H1 (cell line): ENCODE measurements at regions not wholly inside any gene's neighbourhood (a gene's known extent, or its start where the extent isn't known, plus 50 kb on each side); places are given as distances from the start of the nearest gene placed in this dataset.

ENCODE experiments used
- CTCF ChIA-PET: fragments of 300-600 bp; sonication (Branson Sonifier 250); formaldehyde crosslinking; loops from one replicate; lab custom pipeline; 2021; ENCODE audit not compliant: partially characterized antibody; lab: Charles Lee
- POLR2A ChIA-PET: fragments of 300-600 bp; sonication (Branson Sonifier 250); formaldehyde crosslinking; loops from one replicate; lab custom pipeline; 2021; ENCODE audit warnings: inconsistent platforms; ENCODE audit not compliant: partially characterized antibody; lab: Charles Lee
- DNase-seq, 2 experiments: peaks; one replicate each; pipeline versions ENCODE4 v3.0.0 to v3.0.0-alpha.2; 2010 to 2022; ENCODE audit warnings: low spot score in 2 of 2, low read depth in 1 of 2, mixed read lengths in 1 of 2
- FAIRE-seq: peaks from 2 replicates; lab custom pipeline; 2011; peaks lifted over from hg19 to GRCh38; lab: Jason Lieb, UNC
- H2AFZ ChIP-seq: 2 replicates; pipeline ENCODE4 v1.8.1; 2012; ENCODE audit warnings: low read length, inconsistent platforms
- H2AK5ac ChIP-seq: 2 replicates; pipeline ENCODE4 v1.6.1; 2013; ENCODE audit warnings: low read depth, low read length
- H2BK120ac ChIP-seq: replicated peaks from 2 replicates; pipeline ENCODE3; 2013; ENCODE audit warnings: low read depth, low read length, inconsistent platforms
- H2BK12ac ChIP-seq: 2 replicates; pipeline ENCODE4 v1.6.1; 2013; ENCODE audit warnings: low read depth, low read length
- H2BK15ac ChIP-seq: 2 replicates; pipeline ENCODE4 v1.6.1; 2013; ENCODE audit warnings: low read length
- H2BK20ac ChIP-seq: 2 replicates; pipeline ENCODE4 v1.6.1; 2013; ENCODE audit warnings: low read length
- H2BK5ac ChIP-seq: 2 replicates; pipeline ENCODE4 v1.6.1; 2013; ENCODE audit warnings: low read depth, low read length
- H3K14ac ChIP-seq: 2 replicates; pipeline ENCODE4 v1.6.1; 2013; ENCODE audit warnings: inconsistent platforms; ENCODE audit not compliant: insufficient read length
- H3K18ac ChIP-seq: 2 replicates; pipeline ENCODE4 v1.6.1; 2013; ENCODE audit warnings: low read length; ENCODE audit errors: extremely low read depth
- H3K23ac ChIP-seq: 2 replicates; pipeline ENCODE4 v1.6.1; 2013; ENCODE audit warnings: inconsistent platforms; ENCODE audit not compliant: insufficient read length
- H3K23me2 ChIP-seq: 2 replicates; pipeline ENCODE4 v1.6.1; 2013; ENCODE audit warnings: low read depth, low read length
- H3K27ac ChIP-seq: 2 replicates; pipeline ENCODE4 v1.6.1; 2011; ENCODE audit warnings: low read depth, low read length, inconsistent platforms
- H3K27me3 ChIP-seq, 4 experiments: replicated peaks in 1 of 4; 1 replicate in 1 of 4; 2 replicates in 3 of 4; pipeline versions ENCODE4 v1.6.1 to v1.8.1; 2011 to 2013; ENCODE audit warnings: low read length in 3 of 4, mild to moderate bottlenecking in 3 of 4, inconsistent platforms in 2 of 4, mixed read lengths in 2 of 4, moderate library complexity in 1 of 4; ENCODE audit not compliant: control insufficient read depth in 3 of 4, insufficient read depth in 3 of 4; ENCODE audit errors: extremely low read depth in 1 of 4
- H3K36me3 ChIP-seq, 4 experiments: 2 replicates each; pipeline versions ENCODE4 v1.6.1 to v1.8.1; 2011 to 2013; ENCODE audit warnings: mild to moderate bottlenecking in 4 of 4, low read length in 3 of 4, moderate library complexity in 2 of 4, control low read depth in 1 of 4, inconsistent platforms in 1 of 4; ENCODE audit not compliant: insufficient read depth in 4 of 4, control insufficient read depth in 2 of 4
- H3K4ac ChIP-seq: replicated peaks from 2 replicates; pipeline ENCODE3; 2013; ENCODE audit warnings: low read length, low read depth, mixed read lengths, inconsistent platforms; ENCODE audit not compliant: insufficient read length
- H3K4me1 ChIP-seq, 4 experiments: replicated peaks in 1 of 4; 1 replicate in 1 of 4; 2 replicates in 3 of 4; pipeline versions ENCODE4 v1.6.1 to v1.8.1; 2011 to 2013; ENCODE audit warnings: low read length in 3 of 4, inconsistent platforms in 2 of 4, mixed read lengths in 1 of 4; ENCODE audit not compliant: insufficient read depth in 4 of 4, control insufficient read depth in 3 of 4
- H3K4me2 ChIP-seq, 2 experiments: 2 replicates each; pipeline versions ENCODE4 v1.6.1 to v1.8.1; 2011 to 2013; ENCODE audit warnings: low read depth in 2 of 2, low read length in 2 of 2, control low read depth in 1 of 2, inconsistent platforms in 1 of 2, mild to moderate bottlenecking in 1 of 2; ENCODE audit not compliant: insufficient read depth in 1 of 2
- H3K4me3 ChIP-seq, 4 experiments: fragments of 200-600, 300-600 bp in 1 of 4; sonication (generic), shearing (Covaris generic), sonication (Bioruptor Twin) in 1 of 4; 2 replicates each; pipeline versions ENCODE4 v1.5.1 to v1.8.1; 2011 to 2016; ENCODE audit warnings: low read length in 4 of 4, low read depth in 3 of 4, control low read depth in 2 of 4, inconsistent platforms in 2 of 4, mild to moderate bottlenecking in 2 of 4, mixed read lengths in 1 of 4, moderate library complexity in 1 of 4; ENCODE audit not compliant: insufficient read depth in 2 of 4; ENCODE audit errors: extremely low read depth in 1 of 4
- H3K56ac ChIP-seq: replicated peaks from 2 replicates; pipeline ENCODE3; 2013; ENCODE audit warnings: low read depth, mild to moderate bottlenecking, mixed read lengths, low read length, inconsistent platforms; ENCODE audit not compliant: insufficient read length
- H3K79me1 ChIP-seq: 2 replicates; pipeline ENCODE4 v1.6.1; 2013; ENCODE audit warnings: low read depth, low read length, control low read depth
- H3K79me2 ChIP-seq, 2 experiments: 2 replicates each; pipeline versions ENCODE4 v1.6.1 to v1.8.1; 2012 to 2013; ENCODE audit warnings: low read length in 2 of 2, mild to moderate bottlenecking in 2 of 2, inconsistent platforms in 1 of 2; ENCODE audit not compliant: insufficient read depth in 2 of 2, control insufficient read depth in 1 of 2
- H3K9ac ChIP-seq, 4 experiments: replicated peaks in 1 of 4; 1 replicate in 1 of 4; 2 replicates in 3 of 4; pipeline versions ENCODE4 v1.6.1 to v1.8.1; 2011 to 2013; ENCODE audit warnings: low read depth in 3 of 4, low read length in 3 of 4, control low read depth in 2 of 4, mild to moderate bottlenecking in 2 of 4, moderate library complexity in 2 of 4, inconsistent platforms in 1 of 4; ENCODE audit errors: extremely low read depth in 1 of 4
- H3K9me3 ChIP-seq, 2 experiments: 2 replicates each; pipeline versions ENCODE4 v1.6.1 to v1.8.1; 2012 to 2013; ENCODE audit warnings: mild to moderate bottlenecking in 2 of 2, moderate library complexity in 2 of 2, control low read depth in 1 of 2, inconsistent platforms in 1 of 2, low read depth in 1 of 2, low read length in 1 of 2, mixed read lengths in 1 of 2; ENCODE audit not compliant: insufficient read depth in 2 of 2
- H4K20me1 ChIP-seq, 2 experiments: replicated peaks in 1 of 2; 2 replicates each; pipeline versions ENCODE3 to v1.8.1; 2011 to 2013; ENCODE audit warnings: inconsistent platforms in 2 of 2, low read length in 2 of 2, mild to moderate bottlenecking in 1 of 2; ENCODE audit not compliant: insufficient read depth in 2 of 2, control insufficient read depth in 1 of 2
- H4K5ac ChIP-seq: 2 replicates; pipeline ENCODE4 v1.6.1; 2013; ENCODE audit warnings: low read length, low read depth, mixed read lengths, inconsistent platforms; ENCODE audit not compliant: insufficient read length
- H4K8ac ChIP-seq: 2 replicates; pipeline ENCODE4 v1.8.0; 2013; ENCODE audit warnings: mild to moderate bottlenecking, moderate library complexity, low read length, inconsistent platforms; ENCODE audit not compliant: insufficient read depth; ENCODE audit errors: extremely low read depth
- H4K91ac ChIP-seq: replicated peaks from 2 replicates; pipeline ENCODE3; 2013; ENCODE audit warnings: low read length, mixed read lengths, inconsistent platforms; ENCODE audit not compliant: insufficient read length
- CHD1 ChIP-seq: IDR thresholded peaks from 2 replicates; pipeline ENCODE4 v1.6.1; 2012; ENCODE audit warnings: low read depth, low read length, improper control_type of control experiment
- CREB1 ChIP-seq: IDR thresholded peaks from 2 replicates; pipeline ENCODE4 v1.6.1; 2012; ENCODE audit warnings: inconsistent platforms
- KDM1A ChIP-seq: fragments of 200-600, 300-600 bp; sonication (generic); IDR thresholded peaks from 2 replicates; pipeline ENCODE4 v1.7.1; 2016; ENCODE audit warnings: mild to moderate bottlenecking, low read length, borderline replicate concordance
- KDM4A ChIP-seq: IDR thresholded peaks from one replicate; pipeline ENCODE4 v1.7.1; 2012; ENCODE audit warnings: low read depth, mild to moderate bottlenecking, moderate library complexity, low read length, inconsistent platforms; ENCODE audit not compliant: severe bottlenecking
- POLR2AphosphoS5 ChIP-seq: IDR thresholded peaks from 2 replicates; pipeline ENCODE4 v1.6.1; 2011; ENCODE audit warnings: low read depth, low read length
- RFX5 ChIP-seq: IDR thresholded peaks from 2 replicates; pipeline ENCODE4 v1.6.1; 2011; ENCODE audit warnings: low read depth, low read length, improper control_type of control experiment, borderline replicate concordance
- RNF2 ChIP-seq: fragments of 200-900, 300-1000 bp; sonication (generic); IDR thresholded peaks from 2 replicates; pipeline ENCODE4 v1.7.1; 2016; ENCODE audit warnings: borderline replicate concordance, low read depth, mild to moderate bottlenecking, antibody characterized with exemption, low read length; ENCODE audit not compliant: poor library complexity, severe bottlenecking; ENCODE audit errors: missing control alignments
- TAF1 ChIP-seq: IDR thresholded peaks from 2 replicates; pipeline ENCODE4 v1.6.1; 2011; ENCODE audit warnings: mild to moderate bottlenecking, low read depth, low read length
- ZNF274 ChIP-seq: IDR thresholded peaks from 2 replicates; pipeline ENCODE4 v1.7.0; 2012; ENCODE audit warnings: low read length, borderline replicate concordance; ENCODE audit errors: extremely low read depth
- WGBS, 2 experiments: shearing (Covaris generic) in 1 of 2; methylation state at CpG; one replicate each; pipeline versions ENCODE4 v1.1.6 to v1.1.7; 2013 to 2015; ENCODE audit warnings: low lambda C conversion rate in 2 of 2, mixed read lengths in 2 of 2, inconsistent platforms in 1 of 2, low coverage in 1 of 2, missing lambda C conversion rate in 1 of 2; ENCODE audit not compliant: insufficient replicate concordance in 2 of 2, insufficient coverage in 1 of 2, insufficient read length in 1 of 2; ENCODE audit errors: extremely low coverage in 1 of 2, missing lambda C conversion rate in 1 of 2; 5-methylcytosine and 5-hydroxymethylcytosine counted together

DNA sequence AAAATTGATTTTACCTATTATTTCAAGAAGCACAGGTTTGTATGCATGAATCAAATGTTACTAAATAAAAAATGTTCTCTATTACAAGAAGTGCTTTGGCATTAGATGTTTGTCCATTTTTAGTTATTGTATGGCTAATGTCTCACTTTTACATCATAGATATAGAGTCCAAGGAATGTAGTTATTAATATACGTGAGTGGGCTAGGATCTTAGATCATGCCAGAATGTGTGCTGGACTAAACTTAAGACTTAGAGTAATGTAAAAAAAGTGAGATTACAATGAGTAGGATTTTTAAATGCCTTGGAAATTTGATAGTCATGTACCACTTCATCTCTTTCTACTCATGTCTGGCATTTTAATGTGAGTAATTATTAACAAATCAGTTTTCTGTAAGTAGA lies 196.6 kb downstream of the ARL4A start:
- Histone ChIP-seq H3K27me3 (no peaks in the 10 kb centered on the region), H3K4me1 (no peaks in the 10 kb centered on the region), H3K23ac (no peak overlapping the region), H2BK15ac (no peak overlapping the region), H4K91ac (no peak overlapping the region), H4K5ac (no peak overlapping the region), H2AK5ac (no peak overlapping the region), H2AFZ (no peak overlapping the region), H3K18ac (no peak overlapping the region), H3K4me2 (no peak overlapping the region), H3K36me3 (no peaks in the 10 kb centered on the region), H3K4ac (no peak overlapping the region), H2BK20ac (no peak overlapping the region), H3K4me3 (no peak overlapping the region), H2BK12ac (no peak overlapping the region), H3K79me1 (no peaks in the 10 kb centered on the region), H2BK120ac (no peak overlapping the region), H3K14ac (no peak overlapping the region), H3K9me3 (no peaks in the 10 kb centered on the region), H3K79me2 (no peaks in the 10 kb centered on the region), H4K20me1 (no peaks in the 10 kb centered on the region), H2BK5ac (no peak overlapping the region), H3K56ac (no peak overlapping the region), H3K9ac (no peak overlapping the region), H3K27ac (no peak overlapping the region), H4K8ac (no peak overlapping the region), H3K23me2 (no peaks in the 10 kb centered on the region)
- TF ChIP-seq RNF2 (no peak), POLR2AphosphoS5 (no peak), KDM1A (no peak), ZNF274 (no peak), KDM4A (no peak), CREB1 (no peak), RFX5 (no peak), CHD1 (no peak), TAF1 (no peak)
- no peak for FAIRE-seq
- 91% methylated on average over 1 of the region's 1 CpG; no CpG with 5 or more reads in 1 of the 2 experiments for WGBS, 2 experiments
- DNase-seq, result no peak
- ChIA-PET POLR2A (no interaction called here), CTCF (no interaction called here)
